ENCODE measurements at regions not wholly inside any gene's neighbourhood (a gene's known extent, or its start where the extent isn't known, plus 50 kb on each side); places are given as distances from the start of the nearest gene placed in this dataset.

DNA sequence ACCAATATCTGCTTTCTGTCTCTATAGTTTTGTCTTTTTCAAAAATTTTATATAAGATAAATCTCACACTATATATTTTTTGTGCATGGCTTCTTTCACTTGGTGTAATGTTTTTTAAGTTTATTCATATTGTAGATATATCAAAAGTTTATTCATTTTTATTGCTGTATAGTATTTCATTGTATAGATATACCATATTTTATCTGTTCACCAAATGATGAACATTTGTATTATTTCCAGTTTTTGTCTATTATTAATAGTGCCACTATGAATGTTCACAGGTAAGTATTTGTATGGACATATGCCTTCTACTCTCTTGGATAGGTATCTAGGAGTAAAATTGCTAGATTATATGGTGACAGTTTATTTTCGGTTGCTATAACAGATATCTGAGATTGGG is 289.5 kb upstream of the CITED2 start:
- intact Hi-C loops (cut with DNase I) = no loop called here
- Histone ChIP-seq H3K4me3 (no peak overlapping the region), H3K4me1 (replicated peaks) (no peaks in the 10 kb centered on the region), H3K9me3 (no peaks in the 10 kb centered on the region), H3K27me3 (replicated peaks; ENCODE audit: insufficient read depth) (no peaks in the 10 kb centered on the region), H3K36me3 (no peaks in the 10 kb centered on the region), H3K27ac (no peak overlapping the region)
- no peak for DNase-seq (ENCODE audit: low spot score)
- 100% methylated on average over 1 of the region's 1 CpG for WGBS
- TF ChIP-seq, protein P1, sequence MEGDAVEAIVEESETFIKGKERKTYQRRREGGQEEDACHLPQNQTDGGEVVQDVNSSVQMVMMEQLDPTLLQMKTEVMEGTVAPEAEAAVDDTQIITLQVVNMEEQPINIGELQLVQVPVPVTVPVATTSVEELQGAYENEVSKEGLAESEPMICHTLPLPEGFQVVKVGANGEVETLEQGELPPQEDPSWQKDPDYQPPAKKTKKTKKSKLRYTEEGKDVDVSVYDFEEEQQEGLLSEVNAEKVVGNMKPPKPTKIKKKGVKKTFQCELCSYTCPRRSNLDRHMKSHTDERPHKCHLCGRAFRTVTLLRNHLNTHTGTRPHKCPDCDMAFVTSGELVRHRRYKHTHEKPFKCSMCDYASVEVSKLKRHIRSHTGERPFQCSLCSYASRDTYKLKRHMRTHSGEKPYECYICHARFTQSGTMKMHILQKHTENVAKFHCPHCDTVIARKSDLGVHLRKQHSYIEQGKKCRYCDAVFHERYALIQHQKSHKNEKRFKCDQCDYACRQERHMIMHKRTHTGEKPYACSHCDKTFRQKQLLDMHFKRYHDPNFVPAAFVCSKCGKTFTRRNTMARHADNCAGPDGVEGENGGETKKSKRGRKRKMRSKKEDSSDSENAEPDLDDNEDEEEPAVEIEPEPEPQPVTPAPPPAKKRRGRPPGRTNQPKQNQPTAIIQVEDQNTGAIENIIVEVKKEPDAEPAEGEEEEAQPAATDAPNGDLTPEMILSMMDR (IDR thresholded peaks at IDR 0.05) = no peak
- TF ChIP-seq POLR2A (IDR thresholded peaks at IDR 0.05) = no peak
- no peak for TF ChIP-seq POLR2AphosphoS5 (IDR thresholded peaks at IDR 0.05)

DNA sequence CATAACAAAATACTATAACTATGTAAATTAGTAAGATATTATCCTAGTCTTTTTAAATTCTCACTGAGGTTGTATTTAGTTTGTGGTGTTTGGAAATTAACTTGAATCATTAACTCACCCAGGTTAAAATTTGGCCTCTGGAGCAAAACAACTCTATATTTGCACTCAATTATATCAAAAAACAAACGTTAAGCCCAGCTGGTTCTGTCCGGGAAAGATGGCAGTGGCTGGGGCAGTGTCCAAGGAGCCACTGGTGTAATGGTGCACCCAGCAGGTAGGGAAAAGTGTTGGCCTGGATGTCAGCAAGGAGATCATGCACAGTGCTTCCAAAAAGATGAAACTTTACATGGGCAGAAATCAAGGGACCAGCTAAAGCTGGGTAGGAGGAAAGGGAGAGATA is 285.3 kb upstream of the CITED2 start:
- 58% methylated on average over 2 of the region's 2 CpGs for WGBS

DNA sequence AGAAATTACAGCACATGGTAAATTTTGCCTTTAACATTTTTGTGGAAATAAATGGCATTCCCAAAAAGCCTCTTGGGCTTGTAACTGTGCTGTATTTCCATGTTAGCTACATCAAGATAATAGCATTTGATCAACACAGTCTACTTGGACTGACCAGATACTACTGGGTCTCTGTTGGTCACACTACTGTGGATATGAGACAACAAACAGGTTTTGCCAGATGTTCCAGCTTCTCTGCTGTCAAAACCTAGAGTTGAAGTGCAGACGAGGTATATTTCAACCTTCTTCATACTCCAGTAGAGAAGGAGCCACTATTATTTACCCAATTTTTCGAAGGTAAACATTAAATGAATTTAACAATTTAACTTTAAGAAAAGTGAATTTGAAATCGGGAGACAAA is 284.7 kb upstream of the CITED2 start:
- Histone ChIP-seq H3K9me3 (no peaks in the 10 kb centered on the region), H3K27me3 (replicated peaks; ENCODE audit: insufficient read depth) (no peaks in the 10 kb centered on the region), H3K4me1 (replicated peaks) (no peaks in the 10 kb centered on the region), H3K27ac (no peak overlapping the region), H3K4me3 (no peak overlapping the region), H3K36me3 (no peaks in the 10 kb centered on the region)
- TF ChIP-seq, protein P1 (IDR thresholded peaks at IDR 0.05) = no peak
- no peak for TF ChIP-seq POLR2A (IDR thresholded peaks at IDR 0.05)
- no peak for TF ChIP-seq POLR2AphosphoS5 (IDR thresholded peaks at IDR 0.05)
- intact Hi-C loops (cut with DNase I) = no loop called here
- DNase-seq (ENCODE audit: low spot score) = no peak
- 76% methylated on average over 3 of the region's 3 CpGs for WGBS

More for the DNA sequence above, 285.3 kb upstream of the CITED2 start:
- intact Hi-C loops (cut with DNase I) = no loop called here
- TF ChIP-seq, protein P1 (IDR thresholded peaks at IDR 0.05) = no peak
- TF ChIP-seq POLR2AphosphoS5 (IDR thresholded peaks at IDR 0.05) (no peak), POLR2A (IDR thresholded peaks at IDR 0.05) (no peak)
- Histone ChIP-seq H3K9me3 (no peaks in the 10 kb centered on the region), H3K27ac (no peak overlapping the region), H3K27me3 (replicated peaks; ENCODE audit: insufficient read depth) (no peaks in the 10 kb centered on the region), H3K36me3 (no peaks in the 10 kb centered on the region), H3K4me3 (no peak overlapping the region), H3K4me1 (replicated peaks) (no peaks in the 10 kb centered on the region)
- no peak for DNase-seq (ENCODE audit: low spot score)

DNA sequence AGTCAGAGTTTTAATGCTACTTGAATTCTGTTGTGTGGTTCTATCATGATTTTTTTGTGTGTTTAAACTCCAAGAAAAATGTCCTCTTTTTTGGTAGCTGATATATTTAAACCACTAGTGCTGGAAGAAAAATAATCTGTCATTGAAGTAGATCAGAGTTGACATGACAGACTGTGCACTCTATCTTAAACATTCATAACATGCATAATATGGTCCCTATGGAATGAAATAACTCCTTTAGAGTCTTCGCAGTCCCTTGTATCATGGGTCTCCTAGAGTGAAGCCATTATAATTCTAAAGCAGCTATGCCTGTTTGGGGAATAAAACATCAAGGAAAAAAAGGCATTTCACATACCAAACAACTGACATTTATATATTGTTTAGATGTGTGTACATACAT is 282.7 kb upstream of the CITED2 start:
- TF ChIP-seq POLR2A (IDR thresholded peaks at IDR 0.05) = no peak
- TF ChIP-seq, protein P1 (IDR thresholded peaks at IDR 0.05) = no peak
- TF ChIP-seq POLR2AphosphoS5 (IDR thresholded peaks at IDR 0.05) = no peak
- intact Hi-C loops (cut with DNase I) = no loop called here
- Histone ChIP-seq H3K9me3 (no peaks in the 10 kb centered on the region), H3K4me3 (no peak overlapping the region), H3K27ac (no peak overlapping the region), H3K4me1 (replicated peaks) (no peaks in the 10 kb centered on the region), H3K27me3 (replicated peaks; ENCODE audit: insufficient read depth) (no peaks in the 10 kb centered on the region), H3K36me3 (no peaks in the 10 kb centered on the region)
- DNase-seq (ENCODE audit: low spot score) = no peak
- 100% methylated on average over 1 of the region's 1 CpG for WGBS

DNA sequence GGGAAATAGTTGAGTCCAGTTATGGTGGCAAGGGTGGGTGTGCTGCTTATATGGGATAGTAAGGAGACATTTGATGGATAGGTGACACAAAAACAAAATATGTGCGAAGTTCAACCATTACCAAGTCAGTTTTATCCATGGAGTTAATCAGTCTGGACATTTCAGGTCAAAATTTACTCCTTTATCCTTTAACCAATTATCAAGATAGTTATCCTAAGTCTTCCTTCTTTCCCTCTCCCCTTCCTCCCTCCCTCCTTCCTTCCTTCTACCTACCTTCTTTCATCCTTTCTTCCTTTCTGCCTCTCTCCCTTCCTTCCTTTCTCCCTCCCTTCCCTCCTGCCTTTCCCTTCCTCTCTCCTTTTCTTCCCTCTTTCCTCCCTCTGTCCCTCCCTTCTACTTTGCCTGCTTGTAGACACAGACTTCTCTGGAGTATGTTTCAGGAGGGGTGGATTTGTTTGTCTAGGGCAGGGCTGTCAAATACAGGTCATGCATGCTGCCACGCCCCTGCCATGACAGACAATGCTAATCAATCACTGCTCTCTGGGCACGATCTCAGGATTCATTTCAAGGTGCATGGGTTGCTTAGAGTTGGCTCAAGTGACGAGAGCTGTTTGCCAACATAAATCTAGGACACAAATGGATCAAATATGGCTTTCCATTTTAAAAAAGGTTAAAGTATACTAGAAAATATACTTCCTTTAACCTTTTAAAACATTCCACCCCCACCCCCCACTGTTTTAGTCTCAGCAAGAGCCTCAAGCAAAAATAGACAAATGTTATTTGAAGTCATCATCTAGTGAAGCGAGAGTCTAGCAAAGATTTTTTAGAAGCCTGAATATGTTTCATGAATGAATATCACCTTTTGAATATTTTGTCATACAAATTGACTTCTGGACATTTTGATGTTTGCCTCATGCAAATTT is 281.6 kb upstream of the CITED2 start:
- Histone ChIP-seq H3K9me3 (no peaks in the 10 kb centered on the region), H3K4me3 (no peak overlapping the region), H3K27me3 (replicated peaks; ENCODE audit: insufficient read depth) (no peaks in the 10 kb centered on the region), H3K27ac (no peak overlapping the region), H3K4me1 (replicated peaks) (no peaks in the 10 kb centered on the region), H3K36me3 (no peaks in the 10 kb centered on the region)
- TF ChIP-seq, protein P1 (IDR thresholded peaks at IDR 0.05) = no peak
- TF ChIP-seq POLR2AphosphoS5 (IDR thresholded peaks at IDR 0.05) (no peak), POLR2A (IDR thresholded peaks at IDR 0.05) (no peak)
- 60% methylated on average over 5 of the region's 5 CpGs for WGBS
- peak; percentile 8 for DNase-seq (ENCODE audit: low spot score)
- intact Hi-C loops (cut with DNase I) = no loop called here
